ENCODE measurements at regions not wholly inside any gene's neighbourhood (a gene's known extent, or its start where the extent isn't known, plus 50 kb on each side); places are given as distances from the start of the nearest gene placed in this dataset.

- no peak overlapping the region for H3K4me3 ChIP-seq (ENCODE audit: low read depth, low read length)
- no peak for DNase-seq (ENCODE audit: low read depth)
- TF ChIP-seq CTCF (IDR thresholded peaks at IDR 0.05; ENCODE audit: low read depth, low read length, missing control alignments) = no peak
These were observed 267.0 kb downstream of the MREG start for GRCh38 chr2:215746226-215746886.

- DNase-seq (ENCODE audit: low read depth) = no peak
- TF ChIP-seq CTCF (IDR thresholded peaks at IDR 0.05; ENCODE audit: low read depth, low read length, missing control alignments) = no peak
These were observed 268.0 kb downstream of the MREG start for GRCh38 chr2:215745331-215745730.

GRCh38 chr2:215744514-215744913 is 268.8 kb downstream of the MREG start:
- no peak overlapping the region for H3K4me3 ChIP-seq (ENCODE audit: low read depth, low read length)
- DNase-seq (ENCODE audit: low read depth) = no peak
- TF ChIP-seq CTCF (IDR thresholded peaks at IDR 0.05; ENCODE audit: low read depth, low read length, missing control alignments) = no peak

More at GRCh38 chr2:215745331-215745730, 268.0 kb downstream of the MREG start:
- no peak overlapping the region for H3K4me3 ChIP-seq (ENCODE audit: low read depth, low read length)

- no peak for DNase-seq (ENCODE audit: low read depth)
These were observed 270.3 kb downstream of the MREG start for GRCh38 chr2:215743066-215743465.

GRCh38 chr2:215742021-215742420 is 271.3 kb downstream of the MREG start:
- TF ChIP-seq CTCF (IDR thresholded peaks at IDR 0.05; ENCODE audit: low read depth, low read length, missing control alignments) = no peak
- H3K4me3 ChIP-seq (ENCODE audit: low read depth, low read length) = no peak overlapping the region
- no peak for DNase-seq (ENCODE audit: low read depth)

More at GRCh38 chr2:215743066-215743465, 270.3 kb downstream of the MREG start:
- no peak for TF ChIP-seq CTCF (IDR thresholded peaks at IDR 0.05; ENCODE audit: low read depth, low read length, missing control alignments)
- no peak overlapping the region for H3K4me3 ChIP-seq (ENCODE audit: low read depth, low read length)

GRCh38 chr2:215740071-215740470 is 273.3 kb downstream of the MREG start:
- TF ChIP-seq CTCF (IDR thresholded peaks at IDR 0.05; ENCODE audit: low read depth, low read length, missing control alignments) = no peak
- DNase-seq (ENCODE audit: low read depth) = no peak
- H3K4me3 ChIP-seq (ENCODE audit: low read depth, low read length) = no peak overlapping the region

- no peak for DNase-seq (ENCODE audit: low read depth)
- TF ChIP-seq CTCF (IDR thresholded peaks at IDR 0.05; ENCODE audit: low read depth, low read length, missing control alignments) = no peak
- H3K4me3 ChIP-seq (ENCODE audit: low read depth, low read length) = no peak overlapping the region
These were observed 275.0 kb downstream of the MREG start for GRCh38 chr2:215738351-215738750.

Data from GM12864 (cell line).